Kidney glomerular epithelial cell (primary cell): ENCODE measurements at regions not wholly inside any gene's neighbourhood (a gene's known extent, or its start where the extent isn't known, plus 50 kb on each side); places are given as distances from the start of the nearest gene placed in this dataset.
A peak's percentile ranks its signal among the peaks of the same experiment; 100 is the strongest.

ENCODE experiments used
- DNase-seq: peaks from one replicate; lab custom pipeline; 2025; lab: John Stamatoyannopoulos, UW

DNA sequence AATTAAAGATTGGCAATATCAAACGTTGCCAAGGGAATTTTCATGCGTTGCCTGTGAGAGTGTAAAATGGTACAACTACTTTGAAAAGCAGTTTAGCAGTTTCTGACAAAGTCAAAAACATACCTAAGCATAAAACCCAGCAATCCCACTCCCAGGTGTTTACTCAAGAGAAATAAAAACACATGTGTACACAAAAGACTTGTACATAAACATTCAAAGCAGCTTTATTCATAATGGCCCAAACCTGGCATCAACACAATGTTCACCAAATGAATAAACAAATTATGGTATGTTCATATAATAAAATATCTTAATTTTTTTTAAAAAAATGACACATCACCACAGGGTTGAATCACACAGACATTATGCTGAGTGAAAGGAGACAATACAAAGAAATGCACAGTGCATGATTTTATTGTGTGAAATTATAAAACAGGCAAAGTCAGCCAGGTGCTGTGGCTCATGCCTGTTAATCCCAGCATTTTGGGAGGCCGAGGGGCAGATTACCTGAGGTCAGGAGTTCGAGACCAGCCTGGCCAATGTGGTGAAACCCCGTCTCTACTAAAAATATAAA is 240.4 kb upstream of the MARCKS start:
- DNase-seq: no peak

DNA sequence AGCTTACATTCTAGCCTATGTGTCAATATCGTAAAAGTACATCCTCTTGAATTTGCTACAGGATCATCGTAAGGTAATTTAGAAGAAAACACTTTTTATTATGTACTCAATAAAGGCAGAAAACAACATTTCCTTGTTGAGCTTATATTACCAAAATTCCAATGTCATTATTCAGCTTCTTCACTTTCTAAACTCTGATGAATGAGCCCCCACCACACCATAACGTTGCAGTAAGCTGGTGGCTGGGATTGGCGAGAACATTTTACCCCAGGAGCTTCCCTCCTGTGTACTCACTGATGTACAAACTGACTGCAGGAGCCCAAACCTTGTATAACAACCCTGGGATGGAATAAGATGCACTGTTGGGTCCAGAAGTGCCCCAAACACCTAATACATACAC is 238.1 kb upstream of the MARCKS start:
- no peak for DNase-seq

DNA sequence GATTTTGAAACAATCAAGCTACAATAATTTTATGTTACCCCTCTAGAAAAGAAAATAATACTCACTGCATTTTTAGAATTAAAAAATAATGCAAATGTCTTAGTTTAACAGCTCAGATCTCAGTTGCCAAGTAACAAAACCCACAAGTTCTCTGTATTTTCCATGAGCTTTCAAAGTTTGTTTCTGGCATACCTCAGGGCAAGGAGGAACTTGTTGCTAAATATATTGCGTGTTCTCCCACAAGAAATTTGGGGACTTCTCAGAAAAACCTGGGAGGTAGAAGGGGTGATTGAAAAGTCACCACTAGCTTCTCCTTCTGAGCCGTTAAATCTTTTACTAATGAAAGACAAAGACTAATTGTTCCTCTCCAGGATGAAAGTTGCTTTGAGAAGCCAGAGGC is 236.8 kb upstream of the MARCKS start:
- no peak for DNase-seq

DNA sequence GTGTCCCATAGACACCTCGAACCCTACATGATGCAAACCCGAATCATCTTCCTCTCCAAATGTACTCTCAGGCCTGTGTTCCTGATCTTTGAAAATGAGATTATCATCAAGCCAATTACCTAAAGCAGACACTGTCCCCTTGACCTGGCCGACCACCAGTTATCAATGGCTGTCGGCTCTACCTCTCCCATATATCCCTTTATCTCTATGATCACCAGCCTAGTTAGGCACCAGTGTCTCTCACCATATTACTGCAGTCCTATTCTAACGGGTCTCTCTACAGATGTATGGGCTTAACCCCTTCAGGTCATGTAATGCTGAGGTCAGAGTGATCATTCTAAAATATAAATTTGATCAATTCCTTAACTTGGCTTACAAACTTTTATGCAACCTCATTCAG is 234.9 kb upstream of the MARCKS start:
- DNase-seq: no peak

DNA sequence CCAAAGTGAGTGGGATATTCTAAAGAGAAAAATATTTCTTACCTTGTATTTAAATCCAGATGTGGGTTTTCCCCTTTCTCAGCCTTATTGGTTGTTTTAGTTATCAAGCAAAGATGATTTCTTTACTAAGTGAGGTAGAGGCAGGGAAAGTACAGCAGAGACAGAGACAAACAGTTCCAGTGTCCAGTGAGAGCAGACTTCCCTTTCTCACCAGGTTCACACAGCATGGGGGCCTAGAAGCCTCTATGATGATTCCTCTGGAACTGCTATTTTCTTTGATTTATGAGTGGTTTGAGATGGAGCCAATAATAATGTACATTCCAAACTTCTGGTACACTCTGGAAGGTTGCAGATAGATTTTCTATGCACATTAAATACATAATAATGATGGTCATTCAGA is 234.0 kb upstream of the MARCKS start:
- DNase-seq: no peak

DNA sequence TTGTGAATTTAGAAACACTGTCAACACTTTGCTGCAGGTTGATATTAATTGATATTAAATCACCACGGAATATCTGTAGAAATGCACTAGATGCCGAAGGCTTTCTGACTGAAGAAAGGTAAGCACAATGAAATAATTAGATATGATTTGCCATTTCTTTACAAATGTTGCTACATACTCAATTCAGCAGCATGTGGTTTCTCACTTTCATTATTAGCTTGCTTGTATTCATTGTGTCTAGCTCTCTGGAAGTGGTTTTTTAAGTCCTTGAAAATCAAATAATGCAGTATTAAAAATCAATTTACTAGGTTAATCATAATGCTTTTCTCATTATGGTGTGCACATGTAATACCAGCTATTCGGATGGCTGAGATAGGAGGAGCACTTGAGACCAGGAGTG is 231.3 kb upstream of the MARCKS start:
- DNase-seq: no peak

DNA sequence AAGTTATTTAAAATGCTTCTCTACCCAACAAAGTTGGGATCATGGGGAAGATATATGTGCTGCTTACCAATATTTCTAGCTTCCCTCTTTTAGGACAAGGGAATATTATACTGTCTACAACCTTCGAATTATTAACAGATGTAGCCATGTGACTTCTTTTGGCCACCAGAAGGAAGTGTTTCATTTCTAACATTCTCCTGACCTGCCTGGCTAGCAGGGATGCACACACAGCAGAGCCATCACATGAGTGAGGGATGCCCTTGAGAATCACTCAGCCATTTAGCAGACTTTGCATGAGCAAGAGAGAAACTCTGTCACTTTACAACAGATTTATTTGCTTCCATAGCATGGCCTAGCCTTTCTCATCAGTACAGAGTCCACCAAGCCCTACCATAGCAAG is 230.7 kb upstream of the MARCKS start:
- DNase-seq: peak; percentile 12

DNA sequence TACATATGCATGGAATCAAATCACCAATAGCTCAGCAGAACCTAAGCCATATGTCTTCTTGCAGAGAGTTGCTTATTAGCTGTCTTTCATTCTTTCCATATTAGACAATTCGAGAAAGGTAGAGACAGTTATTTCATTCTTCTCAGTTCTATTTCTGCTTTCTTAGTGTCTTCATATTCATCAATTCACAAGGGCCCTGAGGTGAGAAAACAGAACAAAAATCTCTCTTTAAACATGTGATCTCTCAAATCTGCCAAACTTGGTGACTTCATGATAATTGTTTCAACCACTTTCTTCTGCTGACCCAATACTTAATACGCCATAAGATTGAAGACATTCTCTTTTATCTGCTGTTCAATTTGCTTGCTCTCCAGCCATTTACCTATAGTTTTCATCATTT is 229.7 kb upstream of the MARCKS start:
- no peak for DNase-seq

DNA sequence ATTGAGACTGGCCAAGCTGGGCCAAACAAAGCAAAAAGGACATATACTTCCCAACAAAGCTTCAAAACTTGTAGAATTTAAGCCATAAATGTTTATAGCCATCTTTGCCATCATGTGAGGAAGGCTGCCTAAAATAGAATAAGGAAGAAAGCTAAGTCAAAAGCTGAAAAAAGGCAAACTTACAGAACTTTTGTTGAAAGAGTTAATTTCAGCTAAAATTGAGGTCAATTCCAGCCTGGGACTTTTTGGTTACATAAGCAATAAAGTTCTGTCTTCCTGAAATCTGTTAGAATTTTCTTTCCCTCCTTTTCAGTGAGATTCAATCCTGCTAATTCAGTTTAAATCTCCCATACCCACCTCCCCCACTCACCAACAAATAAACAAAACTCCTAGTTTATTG is 227.9 kb upstream of the MARCKS start:
- no peak for DNase-seq

DNA sequence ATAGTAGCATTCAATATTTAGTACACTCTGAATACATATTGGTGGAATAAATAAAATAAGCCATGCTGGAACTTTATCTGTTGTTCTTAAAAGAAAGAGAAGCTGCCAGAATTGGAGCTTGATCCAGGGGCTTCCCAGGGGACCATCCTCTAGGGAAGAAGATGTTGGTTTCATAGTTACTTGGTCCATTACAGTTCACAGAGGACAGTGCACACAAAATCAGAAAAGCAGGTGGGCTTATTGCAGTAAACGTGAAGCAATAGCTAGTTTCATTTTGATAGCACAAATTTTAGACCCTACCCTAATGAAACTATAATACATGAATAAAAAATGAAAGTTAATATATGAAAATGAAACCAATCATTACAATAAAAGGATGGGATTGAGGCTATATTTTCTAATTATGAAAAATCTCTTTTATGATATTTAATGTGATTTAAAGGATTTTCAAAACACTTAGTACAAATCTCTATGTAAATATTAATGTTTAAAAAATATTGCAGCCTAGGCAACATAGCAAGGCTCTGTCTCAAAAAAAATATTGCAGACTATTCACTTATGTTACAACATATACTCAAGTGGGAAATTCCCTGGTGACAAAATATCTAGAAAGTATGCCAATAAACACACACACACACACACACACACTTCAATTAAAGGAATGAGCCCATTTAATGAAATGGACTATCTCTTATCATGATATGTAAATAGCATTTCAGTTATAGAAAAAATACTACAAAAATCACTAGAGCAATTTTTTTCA is 227.0 kb upstream of the MARCKS start:
- DNase-seq: no peak

DNA sequence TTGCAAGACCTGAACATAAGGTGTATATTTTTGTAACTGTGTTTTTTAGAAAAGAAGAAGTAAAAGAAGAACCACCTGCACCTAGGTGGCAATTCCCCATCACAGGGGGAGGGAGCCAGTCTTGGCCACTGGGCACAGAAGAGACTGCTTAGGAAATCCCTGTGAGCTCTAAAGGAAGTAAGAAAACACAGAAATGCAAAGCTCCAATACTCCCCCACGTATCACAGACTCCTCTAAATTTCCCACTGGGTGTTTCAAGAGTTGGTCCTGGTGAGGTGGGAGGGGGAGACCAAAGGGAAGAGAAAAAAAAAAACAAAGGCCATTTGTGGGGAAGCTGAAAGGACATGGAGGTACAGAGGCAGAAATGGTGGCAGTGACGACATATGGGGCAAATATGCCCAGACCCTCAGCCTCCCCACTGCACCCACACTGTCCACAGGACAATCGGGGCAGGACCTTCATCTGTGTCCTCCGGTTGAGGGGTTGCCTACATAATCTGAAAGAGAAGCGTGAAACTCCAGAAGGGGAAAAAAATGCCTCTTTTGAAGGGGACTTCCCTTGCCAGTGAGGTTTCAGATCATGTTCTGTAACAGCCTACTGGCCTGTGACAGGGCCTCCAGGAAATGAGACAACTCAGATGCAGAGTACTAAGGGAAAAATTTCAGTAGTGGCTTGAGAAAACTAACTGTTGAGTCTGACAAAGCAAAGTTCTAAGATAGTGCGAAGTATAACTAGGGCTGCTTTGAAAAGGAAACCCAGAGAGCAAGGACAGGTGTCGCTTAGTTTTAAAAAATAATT is 226.2 kb upstream of the MARCKS start:
- DNase-seq: peak; percentile 81

DNA sequence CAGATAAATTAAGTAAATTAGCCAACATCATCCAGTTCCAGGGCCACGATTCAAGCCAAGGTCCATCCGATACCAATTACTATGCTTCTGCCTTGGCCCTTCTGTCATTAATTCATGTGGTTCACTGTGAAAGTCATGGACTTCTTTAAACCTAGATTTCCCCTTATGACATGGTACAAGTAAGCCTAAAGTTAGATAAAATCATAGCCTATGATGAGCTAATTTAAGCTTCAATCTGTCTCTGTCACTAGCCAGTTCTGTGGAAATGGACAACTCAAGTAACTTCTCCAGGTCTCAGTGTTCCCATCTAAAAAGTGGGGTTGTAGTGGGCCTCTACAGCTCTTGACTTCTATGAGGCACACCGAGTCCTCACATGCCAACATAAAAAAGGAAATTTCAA is 225.5 kb upstream of the MARCKS start:
- DNase-seq: peak; percentile 58

DNA sequence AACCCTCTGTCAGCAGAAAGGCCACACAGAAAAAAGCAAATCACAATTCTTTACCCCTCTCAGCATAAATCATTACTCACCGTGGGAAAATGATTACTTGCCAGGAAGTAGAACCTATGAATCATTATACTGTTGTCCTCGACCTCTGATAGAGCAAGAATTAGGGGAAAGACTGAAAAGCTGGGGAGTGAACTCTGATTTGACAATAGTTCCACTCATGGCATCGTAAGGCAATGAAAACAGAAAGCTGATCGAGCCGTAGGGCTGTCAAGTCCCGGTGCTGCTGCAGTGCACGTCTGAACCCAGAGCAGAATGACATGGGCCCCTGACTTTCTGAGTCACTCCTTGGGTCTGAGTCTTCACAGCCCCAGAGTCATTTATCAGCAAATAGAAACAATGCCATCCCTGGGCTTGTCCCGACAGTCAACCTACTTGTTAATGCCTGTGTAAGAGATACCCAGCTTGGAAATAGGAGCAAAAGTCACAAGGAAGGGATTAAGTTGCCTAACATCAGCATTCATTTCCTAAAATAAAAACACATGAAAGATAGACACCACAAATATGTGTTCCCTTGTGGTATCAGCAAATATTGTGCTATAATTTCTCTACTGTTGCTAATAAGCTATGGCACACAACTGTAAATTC is 224.8 kb upstream of the MARCKS start:
- peak; percentile 94 for DNase-seq

DNA sequence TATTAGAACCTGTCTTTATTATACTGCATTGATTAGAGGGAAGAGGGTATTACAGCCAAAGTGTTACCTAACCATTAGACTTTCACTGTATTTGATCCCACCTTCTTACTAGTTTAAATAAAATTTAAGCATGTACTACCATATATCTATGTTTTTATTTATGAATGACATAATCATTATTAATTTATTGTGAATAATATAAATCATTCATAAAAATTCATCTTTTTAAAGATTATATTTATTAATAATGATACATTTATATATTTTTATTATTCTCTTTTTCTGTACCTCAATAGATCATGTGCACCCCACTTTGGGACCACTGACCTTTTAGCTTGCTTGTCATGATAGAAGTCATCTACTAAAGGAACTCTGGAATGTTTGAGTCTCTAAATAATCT is 223.5 kb upstream of the MARCKS start:
- no peak for DNase-seq

DNA sequence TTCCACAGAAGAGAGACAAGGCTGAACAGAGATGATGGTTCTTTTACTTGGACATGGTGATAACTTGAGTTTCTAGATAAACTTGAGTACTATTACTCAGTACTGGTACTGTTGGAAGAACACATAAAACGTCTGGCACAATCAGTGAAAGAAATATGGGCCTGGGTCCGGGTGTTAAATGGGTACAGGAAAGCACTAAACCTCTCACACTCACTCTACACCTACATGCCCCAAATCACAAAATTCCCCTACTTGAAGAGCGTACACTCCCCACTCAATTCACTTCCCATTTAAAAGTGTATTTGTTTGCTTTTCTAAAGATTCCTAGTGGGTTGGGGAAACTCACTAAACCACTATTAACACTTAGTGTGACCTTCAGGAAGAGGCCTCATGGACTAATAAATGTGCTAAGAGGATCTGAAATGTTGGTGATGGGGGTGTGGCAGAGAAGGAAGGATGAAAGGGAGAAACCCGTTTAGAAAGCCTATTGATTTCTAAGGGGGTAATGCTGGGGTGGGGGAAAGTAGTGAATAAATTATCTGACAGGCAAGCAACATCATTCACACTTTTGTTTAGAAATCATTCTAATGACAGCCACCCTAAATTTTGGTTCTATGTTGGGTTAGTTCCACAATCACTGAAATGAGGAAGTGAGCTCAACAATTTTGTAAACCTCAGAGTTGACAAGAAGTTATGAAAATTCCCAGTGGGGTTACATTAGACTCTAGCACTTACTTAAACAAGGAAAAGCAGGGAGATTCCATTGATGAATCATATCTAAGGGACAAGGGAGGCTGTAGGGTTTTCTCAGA is 222.6 kb upstream of the MARCKS start:
- DNase-seq: peak; percentile 30

DNA sequence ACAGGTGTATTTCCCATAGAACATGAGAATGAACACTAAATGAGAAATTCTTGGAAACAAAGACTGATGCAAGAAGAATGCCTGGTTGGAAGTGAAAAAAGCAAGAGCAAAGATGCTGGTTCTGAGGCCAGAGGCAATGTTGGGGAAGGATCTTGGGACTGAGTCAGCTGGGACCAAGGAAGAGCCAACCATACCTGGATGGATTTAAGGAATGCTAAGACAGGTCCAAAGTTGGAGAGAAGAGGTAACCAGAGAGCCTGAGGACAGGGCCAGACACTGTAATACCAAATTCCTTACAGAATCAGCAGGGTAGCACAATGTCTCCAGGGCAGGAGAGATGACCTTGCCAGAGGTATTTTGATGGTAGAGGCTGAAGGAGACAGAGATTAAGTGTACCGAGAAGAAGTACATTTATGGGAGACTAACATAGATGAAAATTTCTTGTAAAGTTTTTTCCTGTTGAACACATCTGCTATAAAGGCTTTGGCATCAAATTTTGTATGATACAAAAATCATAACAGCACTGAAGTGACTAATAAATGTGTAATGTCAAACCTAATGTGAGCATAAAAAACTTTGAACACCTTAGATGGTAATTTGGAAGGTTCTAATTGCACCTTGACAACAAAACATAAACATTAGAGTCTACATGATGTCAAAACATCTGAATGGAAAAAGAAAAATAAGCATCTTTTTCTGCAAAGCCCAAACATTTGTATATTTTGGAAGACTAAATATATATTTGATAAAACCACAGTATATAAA is 221.7 kb upstream of the MARCKS start:
- DNase-seq: no peak

DNA sequence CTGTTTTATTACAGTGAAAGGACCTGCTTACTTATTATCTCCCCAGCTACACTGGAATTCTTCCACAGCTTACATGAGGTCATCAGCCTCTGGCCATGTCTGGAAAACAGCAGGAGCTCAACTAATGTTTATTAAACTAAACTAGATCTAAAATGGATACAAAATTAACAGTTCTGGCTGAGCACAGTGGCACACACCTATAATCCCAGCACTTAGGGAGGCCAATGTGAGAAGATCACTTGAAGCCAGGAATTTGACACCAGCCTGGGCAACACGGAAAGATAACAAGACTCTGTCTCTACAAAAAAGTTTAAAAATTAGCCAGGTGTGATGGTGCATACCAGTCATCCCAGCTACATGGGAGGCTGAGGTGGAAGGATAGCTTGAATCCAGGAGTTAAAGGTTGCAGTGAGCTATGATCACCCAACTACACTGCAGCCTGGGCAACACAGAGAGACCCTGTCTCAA is 220.8 kb upstream of the MARCKS start:
- peak; percentile 60 for DNase-seq

DNA sequence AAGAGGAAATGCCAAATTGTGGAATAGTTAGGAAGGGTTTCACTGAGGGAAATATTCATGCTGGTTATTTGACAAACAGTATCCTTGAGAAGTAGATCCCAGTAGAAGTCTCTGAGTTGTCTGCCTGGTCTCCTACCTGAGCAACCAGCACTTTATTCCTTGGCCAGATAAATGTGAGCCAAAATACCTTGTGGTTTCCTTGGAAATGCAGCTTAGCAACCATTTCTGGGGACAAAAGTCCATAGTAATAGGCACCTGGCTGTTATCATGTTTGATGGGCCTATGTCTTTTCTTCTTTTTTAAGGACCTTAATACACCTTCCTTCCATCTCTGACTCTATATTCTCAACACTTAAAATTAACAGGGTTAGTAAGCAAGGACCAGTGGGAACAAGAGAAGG is 217.1 kb upstream of the MARCKS start:
- DNase-seq: no peak

DNA sequence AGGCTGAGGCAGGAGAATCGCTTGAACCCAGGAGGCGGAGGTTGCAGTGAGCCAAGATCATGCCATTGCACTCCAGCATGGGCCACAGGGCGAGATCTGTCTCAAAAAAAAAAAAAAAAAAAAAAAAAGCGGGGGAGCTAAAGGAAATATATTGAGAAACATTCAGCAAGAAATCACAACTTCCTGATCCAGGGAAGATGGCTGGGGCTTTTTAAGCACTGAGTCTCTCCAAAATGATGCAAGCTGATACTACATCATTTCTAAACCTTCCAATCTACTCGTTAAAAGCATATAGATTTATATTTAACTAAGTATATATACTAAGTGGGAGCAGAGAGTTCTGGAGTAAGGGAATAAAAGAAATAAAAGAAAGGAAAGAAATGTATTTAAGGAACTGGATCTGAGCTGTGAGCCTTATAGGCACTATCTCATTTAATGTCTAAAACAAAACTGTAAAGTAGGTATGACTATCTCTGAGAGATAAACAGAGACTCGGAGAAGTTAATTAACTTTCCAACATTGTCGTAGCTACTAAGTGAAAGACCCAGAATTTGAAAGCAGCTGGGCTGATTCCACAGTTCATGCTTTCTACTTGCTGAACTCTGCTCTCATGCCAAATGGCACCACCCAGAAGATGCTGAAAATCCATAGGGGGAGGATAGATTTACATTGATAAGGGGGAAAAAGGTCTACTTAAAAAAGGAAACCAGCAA is 215.0 kb upstream of the MARCKS start:
- DNase-seq: no peak

DNA sequence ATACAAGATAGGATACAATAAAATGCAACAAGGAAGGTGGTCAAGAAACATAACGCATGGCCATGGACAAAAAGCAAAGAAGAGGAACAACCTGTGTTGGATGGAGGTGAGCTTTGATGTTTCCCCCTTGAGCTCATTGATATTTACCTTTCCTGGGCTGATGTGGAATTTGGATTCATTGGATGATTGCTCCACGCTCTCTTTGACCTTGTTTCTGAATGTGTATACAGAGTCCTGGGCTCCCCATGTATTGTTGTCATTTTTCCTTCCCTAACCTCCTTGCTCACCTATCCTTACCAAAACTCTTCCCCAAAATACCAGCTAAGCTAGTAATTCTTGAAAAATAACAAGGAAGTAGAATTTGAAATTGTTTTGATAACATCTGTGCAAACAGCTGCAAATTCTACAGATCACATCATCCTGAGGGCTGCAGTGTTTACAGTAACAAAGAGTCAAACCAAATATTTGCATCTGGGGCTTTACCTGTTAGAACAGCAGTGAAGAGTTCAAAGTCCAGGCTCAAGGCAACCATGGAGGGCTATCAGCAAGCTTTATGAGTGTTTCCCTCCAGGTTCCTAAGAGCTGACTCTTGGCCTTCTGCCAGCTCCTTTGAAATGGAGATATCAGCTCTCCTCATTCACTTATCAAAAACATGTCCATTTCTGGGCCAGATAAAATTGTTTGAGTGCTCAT is 214.3 kb upstream of the MARCKS start:
- DNase-seq: no peak
